ENCODE measurements at regions not wholly inside any gene's neighbourhood (a gene's known extent, or its start where the extent isn't known, plus 50 kb on each side); places are given as distances from the start of the nearest gene placed in this dataset.

- no peak overlapping the region for H3K4me3 ChIP-seq (ENCODE audit: insufficient read depth, low read depth, low read length)
- no peaks in the 10 kb centered on the region for H3K27me3 ChIP-seq (ENCODE audit: control insufficient read depth, insufficient read depth, low read length)
- no peak for DNase-seq
- no peaks in the 10 kb centered on the region for H3K36me3 ChIP-seq (replicated peaks; ENCODE audit: control insufficient read depth, insufficient read depth, low read length)
Observed at GRCh38 chr2:40752796-40753195, 300.9 kb upstream of the SLC8A1 start.

- H3K4me3 ChIP-seq (ENCODE audit: insufficient read depth, low read depth, low read length), result no peak overlapping the region
- DNase-seq, result no peak
- H3K27me3 ChIP-seq (ENCODE audit: control insufficient read depth, insufficient read depth, low read length), result no peaks in the 10 kb centered on the region
- no peaks in the 10 kb centered on the region for H3K36me3 ChIP-seq (replicated peaks; ENCODE audit: control insufficient read depth, insufficient read depth, low read length)
Observed at GRCh38 chr2:40754912-40755311, 303.0 kb upstream of the SLC8A1 start.

GRCh38 chr2:40758401-40759155 is 306.7 kb upstream of the SLC8A1 start:
- no peak overlapping the region for H3K4me3 ChIP-seq (ENCODE audit: insufficient read depth, low read depth, low read length)
- no peaks in the 10 kb centered on the region for H3K36me3 ChIP-seq (replicated peaks; ENCODE audit: control insufficient read depth, insufficient read depth, low read length)
- no peaks in the 10 kb centered on the region for H3K27me3 ChIP-seq (ENCODE audit: control insufficient read depth, insufficient read depth, low read length)
- no peak for DNase-seq

- peak; percentile 10 for DNase-seq
- Histone ChIP-seq H3K27me3 (ENCODE audit: control insufficient read depth, insufficient read depth, low read length) (no peaks in the 10 kb centered on the region), H3K4me3 (ENCODE audit: insufficient read depth, low read depth, low read length) (no peak overlapping the region), H3K36me3 (replicated peaks; ENCODE audit: control insufficient read depth, insufficient read depth, low read length) (no peaks in the 10 kb centered on the region)
Observed at GRCh38 chr2:40760071-40760666, 308.3 kb upstream of the SLC8A1 start.

- Histone ChIP-seq H3K27me3 (ENCODE audit: control insufficient read depth, insufficient read depth, low read length) (no peaks in the 10 kb centered on the region), H3K36me3 (replicated peaks; ENCODE audit: control insufficient read depth, insufficient read depth, low read length) (no peaks in the 10 kb centered on the region), H3K4me3 (ENCODE audit: insufficient read depth, low read depth, low read length) (no peak overlapping the region)
- DNase-seq, result no peak
Observed at GRCh38 chr2:40773291-40773690, 321.4 kb upstream of the SLC8A1 start.

- Histone ChIP-seq H3K4me3 (ENCODE audit: insufficient read depth, low read depth, low read length) (no peak overlapping the region), H3K36me3 (replicated peaks; ENCODE audit: control insufficient read depth, insufficient read depth, low read length) (no peaks in the 10 kb centered on the region), H3K27me3 (ENCODE audit: control insufficient read depth, insufficient read depth, low read length) (no peaks in the 10 kb centered on the region)
- no peak for DNase-seq
Observed at GRCh38 chr2:40783704-40784103, 331.8 kb upstream of the SLC8A1 start.

GRCh38 chr2:40786636-40787035 is 334.7 kb upstream of the SLC8A1 start:
- Histone ChIP-seq H3K4me3 (ENCODE audit: insufficient read depth, low read depth, low read length) (no peak overlapping the region), H3K27me3 (ENCODE audit: control insufficient read depth, insufficient read depth, low read length) (no peaks in the 10 kb centered on the region), H3K36me3 (replicated peaks; ENCODE audit: control insufficient read depth, insufficient read depth, low read length) (no peaks in the 10 kb centered on the region)
- DNase-seq, result no peak

GRCh38 chr2:40797120-40797519 is 345.2 kb upstream of the SLC8A1 start:
- no peaks in the 10 kb centered on the region for H3K36me3 ChIP-seq (replicated peaks; ENCODE audit: control insufficient read depth, insufficient read depth, low read length)
- no peaks in the 10 kb centered on the region for H3K27me3 ChIP-seq (ENCODE audit: control insufficient read depth, insufficient read depth, low read length)
- H3K4me3 ChIP-seq (ENCODE audit: insufficient read depth, low read depth, low read length), result no peak overlapping the region
- peak; percentile 3 for DNase-seq

GRCh38 chr2:40803900-40804299 is 352.0 kb upstream of the SLC8A1 start:
- no peaks in the 10 kb centered on the region for H3K27me3 ChIP-seq (ENCODE audit: control insufficient read depth, insufficient read depth, low read length)
- no peak for DNase-seq
- no peak overlapping the region for H3K4me3 ChIP-seq (ENCODE audit: insufficient read depth, low read depth, low read length)
- no peaks in the 10 kb centered on the region for H3K36me3 ChIP-seq (replicated peaks; ENCODE audit: control insufficient read depth, insufficient read depth, low read length)

GRCh38 chr2:40809156-40809555 is 357.3 kb upstream of the SLC8A1 start:
- DNase-seq, result no peak
- no peak overlapping the region for H3K4me3 ChIP-seq (ENCODE audit: insufficient read depth, low read depth, low read length)
- H3K36me3 ChIP-seq (replicated peaks; ENCODE audit: control insufficient read depth, insufficient read depth, low read length), result no peaks in the 10 kb centered on the region
- H3K27me3 ChIP-seq (ENCODE audit: control insufficient read depth, insufficient read depth, low read length), result no peaks in the 10 kb centered on the region

- H3K4me3 ChIP-seq (ENCODE audit: insufficient read depth, low read depth, low read length), result no peak overlapping the region
- H3K36me3 ChIP-seq (replicated peaks; ENCODE audit: control insufficient read depth, insufficient read depth, low read length), result no peaks in the 10 kb centered on the region
- DNase-seq, result no peak
- no peaks in the 10 kb centered on the region for H3K27me3 ChIP-seq (ENCODE audit: control insufficient read depth, insufficient read depth, low read length)
Observed at GRCh38 chr2:40814616-40815015, 362.7 kb upstream of the SLC8A1 start.

GRCh38 chr2:40820319-40820718 is 368.4 kb upstream of the SLC8A1 start:
- Histone ChIP-seq H3K27me3 (ENCODE audit: control insufficient read depth, insufficient read depth, low read length) (no peaks in the 10 kb centered on the region), H3K36me3 (replicated peaks; ENCODE audit: control insufficient read depth, insufficient read depth, low read length) (no peaks in the 10 kb centered on the region), H3K4me3 (ENCODE audit: insufficient read depth, low read depth, low read length) (no peak overlapping the region)
- no peak for DNase-seq

GRCh38 chr2:40823478-40823877 is 371.6 kb upstream of the SLC8A1 start:
- H3K36me3 ChIP-seq (replicated peaks; ENCODE audit: control insufficient read depth, insufficient read depth, low read length), result no peaks in the 10 kb centered on the region
- H3K27me3 ChIP-seq (ENCODE audit: control insufficient read depth, insufficient read depth, low read length), result no peaks in the 10 kb centered on the region
- H3K4me3 ChIP-seq (ENCODE audit: insufficient read depth, low read depth, low read length), result no peak overlapping the region
- DNase-seq, result no peak

- no peaks in the 10 kb centered on the region for H3K36me3 ChIP-seq (replicated peaks; ENCODE audit: control insufficient read depth, insufficient read depth, low read length)
- H3K4me3 ChIP-seq (ENCODE audit: insufficient read depth, low read depth, low read length), result no peak overlapping the region
- DNase-seq, result no peak
- no peaks in the 10 kb centered on the region for H3K27me3 ChIP-seq (ENCODE audit: control insufficient read depth, insufficient read depth, low read length)
Observed at GRCh38 chr2:40824278-40824677, 372.4 kb upstream of the SLC8A1 start.

- no peak for DNase-seq
- H3K4me3 ChIP-seq (ENCODE audit: insufficient read depth, low read depth, low read length), result no peak overlapping the region
- no peaks in the 10 kb centered on the region for H3K36me3 ChIP-seq (replicated peaks; ENCODE audit: control insufficient read depth, insufficient read depth, low read length)
- no peaks in the 10 kb centered on the region for H3K27me3 ChIP-seq (ENCODE audit: control insufficient read depth, insufficient read depth, low read length)
Observed at GRCh38 chr2:40827392-40827791, 375.5 kb upstream of the SLC8A1 start.
